MM.1S (cell line): ENCODE measurements at regions not wholly inside any gene's neighbourhood (a gene's known extent, or its start where the extent isn't known, plus 50 kb on each side); places are given as distances from the start of the nearest gene placed in this dataset.

Source experiments
- DNase-seq: peaks from one replicate; pipeline ENCODE4 v3.0.0-alpha.2; 2015
- H2AFZ ChIP-seq: fragments of 300-600 bp; sonication (generic); 2 replicates; pipeline ENCODE4 v1.6.0; 2016; ENCODE audit warnings: antibody characterized with exemption, low read length
- H3F3A ChIP-seq: fragments of 300-600 bp; sonication (generic); 2 replicates; pipeline ENCODE4 v1.6.1; 2016; ENCODE audit warnings: mild to moderate bottlenecking, antibody characterized with exemption, low read length, moderate library complexity, mixed read lengths; ENCODE audit not compliant: insufficient read depth
- H3K27ac ChIP-seq: fragments of 300-600 bp; sonication (generic); 2 replicates; pipeline ENCODE4 v1.5.1; 2016; ENCODE audit warnings: mild to moderate bottlenecking, low read length
- H3K27me3 ChIP-seq: fragments of 300-600 bp; sonication (generic); replicated peaks from 2 replicates; pipeline ENCODE4 v1.6.0; 2016; ENCODE audit warnings: low read length; ENCODE audit not compliant: insufficient read depth
- H3K36me3 ChIP-seq: fragments of 300-600 bp; sonication (generic); replicated peaks from 2 replicates; pipeline ENCODE4 v1.6.1; 2016; ENCODE audit warnings: mild to moderate bottlenecking, low read length, mixed read lengths; ENCODE audit not compliant: insufficient read depth
- H3K4me1 ChIP-seq: fragments of 300-600 bp; sonication (generic); 2 replicates; pipeline ENCODE4 v1.6.1; 2016; ENCODE audit warnings: low read length, mixed read lengths
- H3K4me2 ChIP-seq: fragments of 300-600 bp; sonication (generic); 2 replicates; pipeline ENCODE4 v1.6.0; 2016; ENCODE audit warnings: low read depth, low read length
- H3K4me3 ChIP-seq: fragments of 300-600 bp; sonication (generic); 2 replicates; pipeline ENCODE4 v1.5.1; 2016; ENCODE audit warnings: low read length, mixed read lengths
- H3K79me2 ChIP-seq: fragments of 300-600 bp; sonication (generic); 2 replicates; pipeline ENCODE4 v1.6.1; 2016; ENCODE audit warnings: mixed run types, low read length, mixed read lengths
- H3K9ac ChIP-seq: fragments of 300-600 bp; sonication (generic); 2 replicates; pipeline ENCODE4 v1.6.1; 2016; ENCODE audit warnings: low read length, mixed read lengths
- H3K9me2 ChIP-seq: fragments of 300-600 bp; sonication (generic); replicated peaks from 2 replicates; pipeline ENCODE4 v1.6.1; 2016; ENCODE audit warnings: mild to moderate bottlenecking, low read length, mixed read lengths; ENCODE audit not compliant: insufficient read depth
- H3K9me3 ChIP-seq: fragments of 300-600 bp; sonication (generic); replicated peaks from 2 replicates; pipeline ENCODE4 v1.6.1; 2016; ENCODE audit warnings: mild to moderate bottlenecking, low read length, mixed read lengths; ENCODE audit not compliant: insufficient read depth
- H4K20me1 ChIP-seq: fragments of 300-600 bp; sonication (generic); 2 replicates; pipeline ENCODE4 v1.6.1; 2016; ENCODE audit warnings: mild to moderate bottlenecking, low read length, moderate library complexity, mixed read lengths; ENCODE audit not compliant: insufficient read depth
- EZH2 ChIP-seq: fragments of 300-600 bp; sonication (generic); optimal IDR thresholded peaks from 2 replicates; pipeline ENCODE3; 2017; ENCODE audit warnings: low read depth, mild to moderate bottlenecking, antibody characterized with exemption, low read length, mixed read lengths
- EZH2phosphoT487 ChIP-seq: fragments of 300-600 bp; sonication (generic); IDR thresholded peaks from 2 replicates; pipeline ENCODE4 v1.6.1; 2018; ENCODE audit warnings: antibody characterized with exemption, low read length
- TF ChIP-seq, protein P1 (sequence below): fragments of 300-600 bp; sonication (generic); IDR thresholded peaks from 2 replicates; pipeline ENCODE4 v1.5.1; 2016; ENCODE audit warnings: antibody characterized with exemption, low read length, mixed read lengths

DNA sequence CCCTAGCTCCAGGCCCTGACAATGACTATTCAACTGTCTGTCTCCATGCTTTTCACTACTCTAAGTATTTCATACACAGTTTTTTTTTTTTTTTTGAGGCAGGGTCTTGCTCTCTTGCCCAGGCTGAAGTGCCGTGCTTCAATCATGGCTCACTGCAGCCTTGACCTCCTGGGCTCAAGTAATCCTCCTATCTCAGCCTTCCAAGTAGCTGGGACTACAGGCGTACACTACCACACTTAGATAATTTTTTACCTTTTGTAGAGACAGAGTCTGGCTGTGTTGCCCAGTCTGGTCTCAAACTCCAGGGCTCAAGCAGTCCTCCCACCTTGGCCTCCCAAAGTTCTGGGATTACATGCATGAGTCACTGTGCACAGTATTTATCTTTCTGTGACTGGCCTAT is 815.4 kb downstream of the DACH1 start:
- H3K9me2 ChIP-seq = no peaks in the 10 kb centered on the region
- H3K9ac ChIP-seq = no peak overlapping the region
- H2AFZ ChIP-seq = no peak overlapping the region
- no peaks in the 10 kb centered on the region for H4K20me1 ChIP-seq
- no peak overlapping the region for H3K4me3 ChIP-seq
- H3K79me2 ChIP-seq = no peaks in the 10 kb centered on the region
- no peaks in the 10 kb centered on the region for H3K27me3 ChIP-seq
- TF ChIP-seq EZH2phosphoT487 (no peak), EZH2 (no peak)
- TF ChIP-seq, protein P1, sequence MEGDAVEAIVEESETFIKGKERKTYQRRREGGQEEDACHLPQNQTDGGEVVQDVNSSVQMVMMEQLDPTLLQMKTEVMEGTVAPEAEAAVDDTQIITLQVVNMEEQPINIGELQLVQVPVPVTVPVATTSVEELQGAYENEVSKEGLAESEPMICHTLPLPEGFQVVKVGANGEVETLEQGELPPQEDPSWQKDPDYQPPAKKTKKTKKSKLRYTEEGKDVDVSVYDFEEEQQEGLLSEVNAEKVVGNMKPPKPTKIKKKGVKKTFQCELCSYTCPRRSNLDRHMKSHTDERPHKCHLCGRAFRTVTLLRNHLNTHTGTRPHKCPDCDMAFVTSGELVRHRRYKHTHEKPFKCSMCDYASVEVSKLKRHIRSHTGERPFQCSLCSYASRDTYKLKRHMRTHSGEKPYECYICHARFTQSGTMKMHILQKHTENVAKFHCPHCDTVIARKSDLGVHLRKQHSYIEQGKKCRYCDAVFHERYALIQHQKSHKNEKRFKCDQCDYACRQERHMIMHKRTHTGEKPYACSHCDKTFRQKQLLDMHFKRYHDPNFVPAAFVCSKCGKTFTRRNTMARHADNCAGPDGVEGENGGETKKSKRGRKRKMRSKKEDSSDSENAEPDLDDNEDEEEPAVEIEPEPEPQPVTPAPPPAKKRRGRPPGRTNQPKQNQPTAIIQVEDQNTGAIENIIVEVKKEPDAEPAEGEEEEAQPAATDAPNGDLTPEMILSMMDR = no peak
- H3K9me3 ChIP-seq = no peaks in the 10 kb centered on the region
- no peak overlapping the region for H3K27ac ChIP-seq
- H3K4me1 ChIP-seq = no peaks in the 10 kb centered on the region
- H3K36me3 ChIP-seq = no peaks in the 10 kb centered on the region
- H3K4me2 ChIP-seq = no peak overlapping the region
- DNase-seq = no peak
- no peaks in the 10 kb centered on the region for H3F3A ChIP-seq

DNA sequence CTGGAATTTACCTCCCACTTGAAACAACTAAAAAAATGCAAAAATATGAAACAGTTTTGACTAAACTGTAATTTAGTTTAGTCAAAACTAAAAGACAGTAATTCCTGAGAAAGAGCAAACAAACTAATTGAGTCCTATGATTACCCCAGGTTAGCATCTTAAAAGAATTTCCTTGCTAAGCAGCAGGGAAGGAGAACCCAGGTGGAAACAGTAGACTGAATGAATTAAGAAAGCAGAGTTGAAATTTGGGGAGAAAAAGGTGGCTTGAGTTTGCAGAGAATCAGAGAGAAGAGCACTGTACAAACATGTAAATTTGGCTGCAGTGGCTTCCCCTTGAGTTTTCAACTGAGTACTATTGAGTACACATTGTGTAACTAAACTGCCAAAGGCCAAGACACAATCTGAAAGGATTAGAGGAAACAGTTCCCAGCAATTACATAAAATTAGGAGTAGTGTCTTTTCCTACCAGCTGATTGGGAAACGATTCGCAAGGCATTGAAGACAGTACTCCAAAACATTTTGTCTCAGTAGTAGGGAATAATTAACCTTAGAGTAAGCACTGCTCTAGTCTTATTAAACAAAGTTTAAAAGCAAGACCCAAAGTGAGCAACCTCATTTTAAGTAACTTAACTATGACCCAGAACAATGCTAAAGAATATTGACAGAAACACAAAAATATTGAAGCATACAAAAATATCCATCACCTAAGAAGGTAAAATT is 820.5 kb downstream of the DACH1 start:
- Histone ChIP-seq H3K9ac (no peak overlapping the region), H2AFZ (no peak overlapping the region), H4K20me1 (no peaks in the 10 kb centered on the region), H3K9me2 (no peaks in the 10 kb centered on the region), H3K9me3 (no peaks in the 10 kb centered on the region), H3K4me3 (no peak overlapping the region), H3K79me2 (no peaks in the 10 kb centered on the region), H3K27ac (no peak overlapping the region), H3K27me3 (no peaks in the 10 kb centered on the region), H3F3A (no peaks in the 10 kb centered on the region), H3K4me2 (no peak overlapping the region), H3K4me1 (no peaks in the 10 kb centered on the region), H3K36me3 (no peaks in the 10 kb centered on the region)
- DNase-seq = no peak
- TF ChIP-seq EZH2phosphoT487 = no peak
- TF ChIP-seq, protein P1 = no peak
- TF ChIP-seq EZH2 = no peak

DNA sequence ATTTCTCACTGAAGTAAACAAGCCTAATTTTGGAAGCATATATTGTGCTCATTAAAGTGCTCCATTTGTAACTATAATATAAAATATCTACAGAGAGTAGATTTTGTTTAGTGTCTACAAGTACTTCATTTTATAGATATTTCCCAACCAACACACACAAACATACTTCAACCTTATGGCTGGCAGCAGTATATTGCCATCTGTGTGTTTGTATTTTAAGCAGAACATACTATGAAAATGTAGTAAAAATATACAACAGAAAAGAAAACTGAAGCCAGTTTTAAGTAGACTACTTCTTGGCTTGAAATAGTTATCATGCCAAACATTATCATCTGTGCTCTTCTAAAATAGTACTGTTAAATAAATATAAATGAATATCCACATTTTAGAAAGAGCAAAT is 821.9 kb downstream of the DACH1 start:
- Histone ChIP-seq H3K9ac (no peak overlapping the region), H3K4me2 (no peak overlapping the region), H3F3A (no peaks in the 10 kb centered on the region)

More for the DNA sequence above, 821.9 kb downstream of the DACH1 start:
- H3K9me3 ChIP-seq = no peaks in the 10 kb centered on the region
- no peaks in the 10 kb centered on the region for H4K20me1 ChIP-seq
- no peak overlapping the region for H3K4me3 ChIP-seq
- H2AFZ ChIP-seq = no peak overlapping the region
- no peak for DNase-seq
- no peaks in the 10 kb centered on the region for H3K79me2 ChIP-seq
- H3K36me3 ChIP-seq = no peaks in the 10 kb centered on the region
- no peak for TF ChIP-seq EZH2phosphoT487
- TF ChIP-seq EZH2 = no peak
- TF ChIP-seq, protein P1 = no peak
- no peaks in the 10 kb centered on the region for H3K27me3 ChIP-seq
- H3K9me2 ChIP-seq = no peaks in the 10 kb centered on the region
- H3K27ac ChIP-seq = no peak overlapping the region
- H3K4me1 ChIP-seq = no peaks in the 10 kb centered on the region
